Activated CD8-positive, alpha-beta T cell treated with anti-CD3 and anti-CD28 coated beads for 36 hours (primary cell): ENCODE measurements at regions not wholly inside any gene's neighbourhood (a gene's known extent, or its start where the extent isn't known, plus 50 kb on each side); places are given as distances from the start of the nearest gene placed in this dataset.

ENCODE experiments used
- ATAC-seq: fragments of 200-7000 bp; cut with Tn5 transposase; one replicate; pipeline ENCODE4 v1.10.0; 2021; ENCODE audit warnings: mild to moderate bottlenecking, moderate library complexity
- CTCF ChIA-PET: fragments of 350-600 bp; sonication (Branson Sonifier 250); formaldehyde crosslinking; loops from one replicate; lab custom pipeline; 2021; ENCODE audit warnings: antibody characterized with exemption; lab: Charles Lee
- POLR2A ChIA-PET: fragments of 350-600 bp; sonication (Branson Sonifier 250); formaldehyde crosslinking; loops from one replicate; lab custom pipeline; 2021; ENCODE audit warnings: antibody characterized with exemption; lab: Charles Lee
- DNase-seq: peaks from one replicate; pipeline ENCODE4 v3.0.0-alpha.2; 2020
- H3K27ac Mint-ChIP-seq: one replicate; pipeline ENCODE4 v1.8.0; 2021; ENCODE audit warnings: mild to moderate bottlenecking, mixed read lengths
- H3K27me3 Mint-ChIP-seq: one replicate; pipeline ENCODE4 v1.8.0; 2021; ENCODE audit warnings: mixed read lengths
- H3K36me3 Mint-ChIP-seq: one replicate; pipeline ENCODE4 v1.8.0; 2021; ENCODE audit warnings: low read depth, mixed read lengths
- H3K4me1 Mint-ChIP-seq: one replicate; pipeline ENCODE4 v1.8.0; 2021; ENCODE audit warnings: low read depth, mixed read lengths
- H3K4me3 Mint-ChIP-seq: one replicate; pipeline ENCODE4 v1.8.0; 2021; ENCODE audit warnings: mild to moderate bottlenecking, moderate library complexity, mixed read lengths
- H3K9me3 Mint-ChIP-seq: one replicate; pipeline ENCODE4 v1.8.0; 2021; ENCODE audit warnings: mixed read lengths
- CTCF ChIP-seq: fragments of 200-600 bp; IDR thresholded peaks from one replicate; pipeline ENCODE4 v1.8.0; 2022; ENCODE audit warnings: antibody characterized with exemption, mild to moderate bottlenecking
- intact Hi-C: fragments of 100-400 bp; cut with micrococcal nuclease; formaldehyde crosslinking; loops from one replicate; pipeline ENCODE4 v1.10.0; 2022

- intact Hi-C loops: no loop called here
- DNase-seq (no peak), ATAC-seq (no peak)
- Mint-ChIP-seq H3K27me3 (peaks cover 13% of the 10 kb centered on the region), H3K4me3 (no peak overlapping the region), H3K27ac (no peak overlapping the region), H3K4me1 (no peaks in the 10 kb centered on the region), H3K9me3 (no peaks in the 10 kb centered on the region), H3K36me3 (no peaks in the 10 kb centered on the region)
- ChIA-PET CTCF (no interaction called here), POLR2A (no interaction called here)
- TF ChIP-seq CTCF: no peak
Measured at GRCh38 chr2:167851876-167852275, 395.5 kb downstream of the STK39 start.

- Mint-ChIP-seq H3K4me1 (no peaks in the 10 kb centered on the region), H3K4me3 (no peak overlapping the region), H3K27me3 (peaks cover 11% of the 10 kb centered on the region), H3K9me3 (no peaks in the 10 kb centered on the region), H3K36me3 (no peaks in the 10 kb centered on the region), H3K27ac (no peak overlapping the region)
- CTCF ChIA-PET: no interaction called here
- intact Hi-C loops: no loop called here
- no peak for ATAC-seq
- POLR2A ChIA-PET: no interaction called here
- DNase-seq: no peak
- no peak for TF ChIP-seq CTCF
Measured at GRCh38 chr2:167851323-167851860, 396.0 kb downstream of the STK39 start.

GRCh38 chr2:167844714-167845530 lies 402.5 kb downstream of the STK39 start:
- no peak for TF ChIP-seq CTCF
- ChIA-PET POLR2A (no interaction called here), CTCF (interaction anchor here (1.2 kb wide), 1 partner anchor 21 kb away, joined by 3 read pairs; no protein-coding TSS in a partner anchor)
- H3K4me3 Mint-ChIP-seq: no peak overlapping the region
- intact Hi-C loops: no loop called here
- no peaks in the 10 kb centered on the region for H3K4me1 Mint-ChIP-seq
- peaks cover 15% of the 10 kb centered on the region for H3K27me3 Mint-ChIP-seq
- no peaks in the 10 kb centered on the region for H3K9me3 Mint-ChIP-seq
- ATAC-seq (no peak), DNase-seq (peak; percentile 4)
- no peaks in the 10 kb centered on the region for H3K36me3 Mint-ChIP-seq
- no peak overlapping the region for H3K27ac Mint-ChIP-seq

- ChIA-PET CTCF (no interaction called here), POLR2A (no interaction called here)
- ATAC-seq (no peak), DNase-seq (no peak)
- intact Hi-C loops: no loop called here
- TF ChIP-seq CTCF: no peak
- no peaks in the 10 kb centered on the region for H3K9me3 Mint-ChIP-seq
- H3K4me1 Mint-ChIP-seq: no peaks in the 10 kb centered on the region
- no peak overlapping the region for H3K27ac Mint-ChIP-seq
- H3K36me3 Mint-ChIP-seq: no peaks in the 10 kb centered on the region
- H3K27me3 Mint-ChIP-seq: peaks cover 13% of the 10 kb centered on the region
- H3K4me3 Mint-ChIP-seq: no peak overlapping the region
Measured at GRCh38 chr2:167843657-167844056, 403.7 kb downstream of the STK39 start.

GRCh38 chr2:167843217-167843616 lies 404.2 kb downstream of the STK39 start:
- no peaks in the 10 kb centered on the region for H3K9me3 Mint-ChIP-seq
- no peak for TF ChIP-seq CTCF
- ATAC-seq: no peak
- intact Hi-C loops: no loop called here
- peaks cover 13% of the 10 kb centered on the region for H3K27me3 Mint-ChIP-seq
- no peaks in the 10 kb centered on the region for H3K4me1 Mint-ChIP-seq
- CTCF ChIA-PET: no interaction called here
- no peak for DNase-seq
- no peak overlapping the region for H3K27ac Mint-ChIP-seq
- POLR2A ChIA-PET: no interaction called here
- H3K4me3 Mint-ChIP-seq: no peak overlapping the region
- H3K36me3 Mint-ChIP-seq: no peaks in the 10 kb centered on the region
